Left ventricle myocardium inferior (tissue), 1 donor: ENCODE measurements at regions not wholly inside any gene's neighbourhood (a gene's known extent, or its start where the extent isn't known, plus 50 kb on each side); places are given as distances from the start of the nearest gene placed in this dataset.
"Not testable (repeated sequence)": the region's sequence is repeated elsewhere in the genome, so short reads cannot be mapped to it uniquely, and the experiment has no call there.

Experiments
- DNase-seq: peaks from one replicate; pipeline ENCODE4 v3.0.0-alpha.2; 2020
- H3K27ac ChIP-seq: fragments of 200-600 bp; replicated peaks from 2 replicates; pipeline ENCODE4 v1.8.0; 2021
- H3K27me3 ChIP-seq: fragments of 200-600 bp; 2 replicates; pipeline ENCODE4 v1.8.0; 2021; ENCODE audit warnings: low read depth
- H3K36me3 ChIP-seq: fragments of 200-600 bp; 2 replicates; pipeline ENCODE4 v1.8.0; 2021
- H3K4me1 ChIP-seq: fragments of 200-600 bp; 2 replicates; pipeline ENCODE4 v1.8.0; 2021
- H3K4me3 ChIP-seq: fragments of 200-600 bp; 2 replicates; pipeline ENCODE4 v1.8.0; 2021; ENCODE audit warnings: mild to moderate bottlenecking, moderate library complexity
- H3K9me3 ChIP-seq: fragments of 200-600 bp; replicated peaks from 2 replicates; pipeline ENCODE4 v1.8.0; 2021
- CTCF ChIP-seq: fragments of 200-600 bp; IDR thresholded peaks from 2 replicates; pipeline ENCODE4 v1.8.0; 2021; ENCODE audit warnings: antibody characterized with exemption, mild to moderate bottlenecking, borderline replicate concordance
- intact Hi-C: fragments of 100-400 bp; cut with micrococcal nuclease; formaldehyde crosslinking; loops from one replicate; pipeline ENCODE4 v1.11.0; 2022
- donor health status: DM: no; HTN: yes; CAD: no; lungs with severe emphysema.

- no peak for TF ChIP-seq CTCF
- Histone ChIP-seq H3K9me3 (no peaks in the 10 kb centered on the region), H3K27ac (no peak overlapping the region), H3K27me3 (peaks cover 12% of the 10 kb centered on the region), H3K4me3 (no peak overlapping the region), H3K36me3 (no peaks in the 10 kb centered on the region), H3K4me1 (no peaks in the 10 kb centered on the region)
- no peak for DNase-seq
- intact Hi-C loops, result no loop called here
These were observed 82.2 kb upstream of the MED13 start for GRCh38 chr17:62147284-62147683.

GRCh38 chr17:62140836-62141235 lies 75.8 kb upstream of the MED13 start:
- Histone ChIP-seq H3K36me3 (no peaks in the 10 kb centered on the region), H3K4me1 (peaks cover 7% of the 10 kb centered on the region), H3K27me3 (peaks cover 58% of the 10 kb centered on the region), H3K4me3 (no peak overlapping the region), H3K27ac (no peak overlapping the region), H3K9me3 (no peaks in the 10 kb centered on the region)
- intact Hi-C loops, result no loop called here
- TF ChIP-seq CTCF, result no peak
- no peak for DNase-seq

GRCh38 chr17:62140376-62140775 lies 75.3 kb upstream of the MED13 start:
- Histone ChIP-seq H3K27me3 (peaks cover 62% of the 10 kb centered on the region), H3K36me3 (no peaks in the 10 kb centered on the region), H3K27ac (no peak overlapping the region), H3K4me1 (peaks cover 7% of the 10 kb centered on the region), H3K4me3 (no peak overlapping the region), H3K9me3 (no peaks in the 10 kb centered on the region)
- intact Hi-C loops, result no loop called here
- no peak for TF ChIP-seq CTCF
- no peak for DNase-seq

GRCh38 chr17:62139690-62140354 lies 74.7 kb upstream of the MED13 start:
- peaks cover 67% of the 10 kb centered on the region for H3K27me3 ChIP-seq
- H3K27ac ChIP-seq, DNase-seq, H3K4me1 ChIP-seq, H3K36me3 ChIP-seq, H3K9me3 ChIP-seq, intact Hi-C loops, H3K4me3 ChIP-seq: not testable (repeated sequence)

GRCh38 chr17:62139141-62139540 lies 74.1 kb upstream of the MED13 start:
- Histone ChIP-seq H3K27ac (no peak overlapping the region), H3K4me1 (peaks cover 7% of the 10 kb centered on the region), H3K27me3 (peaks cover 67% of the 10 kb centered on the region), H3K4me3 (no peak overlapping the region), H3K36me3 (no peaks in the 10 kb centered on the region), H3K9me3 (no peaks in the 10 kb centered on the region)
- intact Hi-C loops, result no loop called here
- no peak for DNase-seq
- TF ChIP-seq CTCF, result no peak

- H3K4me1 ChIP-seq, H3K27ac ChIP-seq, DNase-seq, H3K36me3 ChIP-seq, intact Hi-C loops, H3K9me3 ChIP-seq: not testable (repeated sequence)
- peaks cover 67% of the 10 kb centered on the region for H3K27me3 ChIP-seq
- H3K4me3 ChIP-seq, result peak overlapping the region; percentile 35
These were observed 73.6 kb upstream of the MED13 start for GRCh38 chr17:62138676-62139121.

GRCh38 chr17:62137734-62138624 lies 72.9 kb upstream of the MED13 start:
- H3K9me3 ChIP-seq, H3K36me3 ChIP-seq, H3K27ac ChIP-seq, H3K4me1 ChIP-seq, intact Hi-C loops, DNase-seq: not testable (repeated sequence)
- peak overlapping the region; percentile 35 for H3K4me3 ChIP-seq
- peaks cover 67% of the 10 kb centered on the region for H3K27me3 ChIP-seq

GRCh38 chr17:62137013-62137733 lies 72.1 kb upstream of the MED13 start:
- intact Hi-C loops, H3K9me3 ChIP-seq, H3K4me3 ChIP-seq, H3K27ac ChIP-seq, H3K4me1 ChIP-seq, DNase-seq, H3K36me3 ChIP-seq: not testable (repeated sequence)
- peaks cover 63% of the 10 kb centered on the region for H3K27me3 ChIP-seq
